ENCODE measurements at regions not wholly inside any gene's neighbourhood (a gene's known extent, or its start where the extent isn't known, plus 50 kb on each side); places are given as distances from the start of the nearest gene placed in this dataset.

DNA sequence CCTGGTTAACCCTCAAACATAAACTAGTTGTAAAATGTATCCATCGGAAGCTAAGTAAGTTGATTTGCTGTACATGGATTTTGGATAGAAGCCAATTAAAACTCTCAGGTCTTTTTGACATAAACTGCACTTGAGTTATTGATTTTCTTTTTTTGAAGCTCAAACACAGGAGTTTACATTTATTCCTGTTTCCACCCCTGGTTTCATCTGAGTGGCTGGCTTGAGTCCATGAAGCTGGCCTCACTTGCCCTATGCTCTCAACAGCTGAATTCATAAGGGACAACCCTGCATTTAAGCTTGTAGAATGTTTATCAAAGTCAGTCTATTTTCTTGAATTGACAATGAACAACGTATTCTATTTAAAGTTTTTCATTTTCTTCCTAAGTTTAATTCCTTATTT lies 58.1 kb upstream of the PLEKHG1 start:
- Histone ChIP-seq H4K20me1 (replicated peaks in 1 of 2; ENCODE audit: control insufficient read depth in 1 of 2, insufficient read depth in 2 of 2, low read length in 2 of 2) (no peaks in the 10 kb centered on the region), H3K9ac (replicated peaks in 1 of 4; ENCODE audit: extremely low read depth in 1 of 4, low read depth in 3 of 4, low read length in 3 of 4) (no peak overlapping the region), H3K4ac (replicated peaks; ENCODE audit: insufficient read length, low read depth, low read length) (no peak overlapping the region), H2BK120ac (replicated peaks; ENCODE audit: low read depth, low read length) (no peak overlapping the region), H3K4me2 (ENCODE audit: insufficient read depth in 1 of 2, low read depth in 2 of 2, low read length in 2 of 2) (no peak overlapping the region), H4K8ac (ENCODE audit: extremely low read depth, insufficient read depth, low read length) (no peak overlapping the region), H3K27me3 (replicated peaks in 1 of 4; ENCODE audit: control insufficient read depth in 3 of 4, extremely low read depth in 1 of 4, insufficient read depth in 3 of 4, low read length in 3 of 4) (no peaks in the 10 kb centered on the region), H3K4me3 (ENCODE audit: extremely low read depth in 1 of 4, insufficient read depth in 2 of 4, low read depth in 3 of 4, low read length in 4 of 4) (no peak overlapping the region), H4K91ac (replicated peaks; ENCODE audit: insufficient read length, low read length) (no peak overlapping the region), H3K36me3 (ENCODE audit: control insufficient read depth in 2 of 4, insufficient read depth in 4 of 4, low read length in 3 of 4) (no peaks in the 10 kb centered on the region), H3K14ac (ENCODE audit: insufficient read length) (no peak overlapping the region), H2AFZ (ENCODE audit: low read length) (no peak overlapping the region), H2BK5ac (ENCODE audit: low read depth, low read length) (no peak overlapping the region), H2BK15ac (ENCODE audit: low read length) (no peak overlapping the region), H3K23me2 (ENCODE audit: low read depth, low read length) (no peaks in the 10 kb centered on the region), H4K5ac (ENCODE audit: insufficient read length, low read depth, low read length) (no peak overlapping the region), H3K79me2 (ENCODE audit: control insufficient read depth in 1 of 2, insufficient read depth in 2 of 2, low read length in 2 of 2) (no peaks in the 10 kb centered on the region), H3K18ac (ENCODE audit: extremely low read depth, low read length) (no peak overlapping the region), H3K56ac (replicated peaks; ENCODE audit: insufficient read length, low read depth, low read length) (no peak overlapping the region), H3K9me3 (ENCODE audit: insufficient read depth in 2 of 2, low read depth in 1 of 2, low read length in 1 of 2) (0 out of 4 replicates have a peak, but pooled peaks cover 0 to 6% of the 10 kb centered on the region in 2 experiments), H2AK5ac (ENCODE audit: low read depth, low read length) (no peak overlapping the region), H3K79me1 (ENCODE audit: low read depth, low read length) (no peaks in the 10 kb centered on the region), H2BK20ac (ENCODE audit: low read length) (no peak overlapping the region), H3K23ac (ENCODE audit: insufficient read length) (no peak overlapping the region), H3K27ac (ENCODE audit: low read depth, low read length) (no peak overlapping the region), H3K4me1 (replicated peaks in 1 of 4; ENCODE audit: control insufficient read depth in 3 of 4, insufficient read depth in 4 of 4, low read length in 3 of 4) (no peaks in the 10 kb centered on the region), H2BK12ac (ENCODE audit: low read depth, low read length) (no peak overlapping the region)
- CTCF ChIA-PET (ENCODE audit: partially characterized antibody) = interaction anchor here (0.8 to 1.8 kb wide), 6 partner anchors 9 to 200 kb away, joined by 3 to 5 read pairs (median 4); no protein-coding TSS in a partner anchor
- no peak for FAIRE-seq
- 83% methylated on average over 2 of the region's 2 CpGs; no CpG with 5 or more reads in 1 of the 2 experiments for WGBS, 2 experiments (ENCODE audit: extremely low coverage in 1 of 2, insufficient coverage in 1 of 2, insufficient read length in 1 of 2, insufficient replicate concordance in 2 of 2, low coverage in 1 of 2, low lambda C conversion rate in 2 of 2, missing lambda C conversion rate in 1 of 2)
- no peak for DNase-seq (ENCODE audit: low read depth in 1 of 2, low spot score in 2 of 2)
- POLR2A ChIA-PET (ENCODE audit: partially characterized antibody) = no interaction called here
- TF ChIP-seq BRCA1 (IDR thresholded peaks at IDR 0.05; ENCODE audit: low read depth, low read length) = no peak
- no peak for TF ChIP-seq SIN3A (conservative IDR thresholded peaks at IDR 0.05 in 1 of 2, IDR thresholded peaks at IDR 0.05 in 1 of 2; ENCODE audit: low read depth in 1 of 2, low read length in 2 of 2)

Data from H1 (cell line).